ENCODE measurements at regions not wholly inside any gene's neighbourhood (a gene's known extent, or its start where the extent isn't known, plus 50 kb on each side); places are given as distances from the start of the nearest gene placed in this dataset.

GRCh38 chr11:112752563-112752962 lies 208.7 kb upstream of the NCAM1 start:
- DNase-seq (ENCODE audit: low read depth) = no peak

- DNase-seq (ENCODE audit: low read depth) = no peak
These were observed 207.5 kb upstream of the NCAM1 start for GRCh38 chr11:112753706-112754105.

GRCh38 chr11:112759418-112759817 lies 201.8 kb upstream of the NCAM1 start:
- no peak for DNase-seq (ENCODE audit: low read depth)

DNA sequence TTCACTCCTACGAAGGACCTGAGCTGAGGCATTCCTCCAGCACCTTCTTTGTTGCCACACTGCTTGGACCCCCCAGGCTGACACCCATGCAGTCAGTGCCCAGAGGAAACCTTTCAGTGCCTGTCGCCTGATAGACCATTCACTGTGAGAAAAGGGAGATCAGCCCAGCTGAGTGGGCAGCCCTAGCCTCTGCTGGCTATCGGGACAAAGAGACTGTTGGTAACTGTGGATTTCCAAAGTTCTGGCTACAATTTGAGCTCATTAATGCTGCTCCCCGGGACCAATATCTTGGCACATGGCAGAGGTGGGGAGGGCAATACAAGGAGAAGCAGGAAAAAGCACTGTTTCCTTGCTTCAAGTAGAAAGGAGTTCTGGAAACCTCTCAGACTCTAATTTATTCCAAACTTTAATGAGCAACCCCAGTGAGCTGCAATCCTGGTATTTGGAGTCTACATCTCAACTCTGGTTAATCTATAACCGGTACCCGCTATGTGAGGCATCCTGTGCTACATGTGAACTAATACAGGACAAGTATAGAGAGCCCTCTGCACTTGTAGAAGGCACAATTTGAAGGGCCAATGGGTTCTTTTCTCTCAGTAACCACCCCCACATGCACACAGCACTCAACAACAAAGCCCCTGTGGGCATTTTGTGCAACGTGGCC lies 200.7 kb upstream of the NCAM1 start:
- no peak for DNase-seq (ENCODE audit: low read depth)

DNA sequence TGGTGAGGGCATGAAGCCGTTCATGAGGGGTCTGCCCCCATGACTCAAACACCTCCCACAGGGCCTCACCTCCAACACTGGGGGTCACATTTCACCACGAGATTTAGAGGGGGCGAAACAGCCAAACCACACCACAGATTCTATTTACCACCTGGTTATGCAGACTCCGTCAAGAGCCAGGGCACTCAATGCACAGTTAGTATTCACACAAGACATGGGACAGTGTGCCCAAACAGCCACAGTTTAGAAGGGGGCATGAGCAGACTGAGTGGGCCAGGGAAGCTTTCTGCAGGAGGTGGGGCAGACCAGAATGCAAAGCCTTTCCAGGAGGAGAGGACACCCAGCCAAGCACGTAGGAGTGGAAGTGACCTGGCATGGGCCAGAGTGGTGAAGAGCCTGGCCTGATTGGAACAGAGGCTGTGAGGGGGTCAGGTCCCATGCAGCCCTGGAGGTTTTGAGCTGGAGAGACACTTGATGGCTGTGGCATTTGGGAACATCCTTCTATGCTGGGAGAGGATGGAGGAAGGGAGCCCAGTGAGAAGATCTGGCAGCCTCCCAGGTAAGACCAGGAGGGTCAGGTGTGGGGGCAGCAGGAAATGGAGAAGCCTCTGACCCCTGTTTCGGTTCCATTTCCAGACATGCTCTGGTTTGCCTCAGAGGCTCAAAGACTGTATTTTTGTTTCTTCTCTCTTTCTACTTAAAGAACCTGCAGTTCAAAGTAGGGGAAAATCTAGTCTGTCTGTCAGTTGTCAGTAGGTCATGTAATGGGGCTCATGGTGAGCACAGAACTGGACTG lies 199.1 kb upstream of the NCAM1 start:
- no peak for DNase-seq (ENCODE audit: low read depth)

- DNase-seq (ENCODE audit: low read depth) = no peak
These were observed 198.5 kb upstream of the NCAM1 start for GRCh38 chr11:112762707-112763090.

- no peak for DNase-seq (ENCODE audit: low read depth)
These were observed 195.9 kb upstream of the NCAM1 start for GRCh38 chr11:112765337-112765736.

DNA sequence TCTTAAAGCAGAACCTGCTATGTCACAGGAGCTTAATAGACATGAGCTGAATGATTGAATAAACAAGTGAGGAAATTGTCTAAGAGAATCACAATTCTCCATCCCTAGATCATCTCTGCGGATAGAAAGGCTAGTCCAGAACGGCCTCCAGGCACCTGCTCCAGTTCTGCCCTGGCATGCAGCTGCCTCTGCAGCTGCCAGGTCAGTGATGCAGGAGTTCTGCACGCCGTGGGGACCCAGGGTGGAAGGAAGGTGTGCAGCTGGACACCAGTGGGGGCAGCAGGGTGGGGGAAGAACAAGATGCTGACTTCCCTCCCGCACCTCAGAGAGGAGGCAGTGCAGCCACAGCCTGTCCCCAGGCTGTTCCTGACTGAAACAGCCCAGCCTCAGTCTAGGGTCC lies 192.1 kb upstream of the NCAM1 start:
- no peak for DNase-seq (ENCODE audit: low read depth)

GRCh38 chr11:112769584-112769983 lies 191.6 kb upstream of the NCAM1 start:
- DNase-seq (ENCODE audit: low read depth) = no peak

GRCh38 chr11:112770033-112770432 lies 191.2 kb upstream of the NCAM1 start:
- no peak for DNase-seq (ENCODE audit: low read depth)

GRCh38 chr11:112770487-112770886 lies 190.7 kb upstream of the NCAM1 start:
- no peak for DNase-seq (ENCODE audit: low read depth)

DNA sequence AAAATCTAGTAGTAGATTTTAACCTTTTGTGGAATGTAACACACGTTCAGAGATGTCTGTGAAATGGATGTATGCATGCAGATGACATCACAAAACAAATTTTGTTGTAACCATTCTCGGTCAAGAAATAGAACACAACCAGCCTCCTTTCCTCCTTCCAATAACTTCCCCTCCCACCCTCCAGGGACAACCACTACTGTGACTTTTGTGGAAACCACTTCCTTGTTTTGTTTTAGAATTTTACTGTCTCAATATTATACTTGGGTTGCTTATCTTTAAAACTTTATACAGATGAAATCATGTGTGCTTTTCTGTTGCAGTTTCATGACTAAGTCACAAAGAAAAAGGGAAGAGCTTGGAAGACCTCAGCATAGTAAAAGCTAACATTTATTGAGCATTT lies 189.4 kb upstream of the NCAM1 start:
- DNase-seq (ENCODE audit: low read depth) = no peak

DNA sequence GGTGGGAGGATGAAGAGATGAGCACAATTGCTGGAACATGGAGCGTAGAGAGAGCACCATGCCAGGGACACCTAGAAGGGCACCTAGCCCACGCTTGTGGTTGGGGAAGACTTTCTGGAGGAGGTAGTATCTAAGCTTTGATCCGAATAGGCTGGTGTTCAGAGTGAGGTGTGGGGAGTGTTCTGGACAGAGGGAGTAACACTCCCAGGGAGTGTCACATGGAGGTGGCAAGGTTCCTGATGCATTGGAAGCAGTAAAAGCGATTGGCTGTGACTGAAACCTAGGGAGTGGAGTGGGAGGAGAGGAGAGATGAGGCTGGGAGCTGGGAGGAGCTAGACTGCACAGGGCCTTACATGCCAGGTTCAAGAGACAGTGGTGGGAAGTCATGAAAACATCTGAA lies 188.0 kb upstream of the NCAM1 start:
- DNase-seq (ENCODE audit: low read depth) = no peak

DNA sequence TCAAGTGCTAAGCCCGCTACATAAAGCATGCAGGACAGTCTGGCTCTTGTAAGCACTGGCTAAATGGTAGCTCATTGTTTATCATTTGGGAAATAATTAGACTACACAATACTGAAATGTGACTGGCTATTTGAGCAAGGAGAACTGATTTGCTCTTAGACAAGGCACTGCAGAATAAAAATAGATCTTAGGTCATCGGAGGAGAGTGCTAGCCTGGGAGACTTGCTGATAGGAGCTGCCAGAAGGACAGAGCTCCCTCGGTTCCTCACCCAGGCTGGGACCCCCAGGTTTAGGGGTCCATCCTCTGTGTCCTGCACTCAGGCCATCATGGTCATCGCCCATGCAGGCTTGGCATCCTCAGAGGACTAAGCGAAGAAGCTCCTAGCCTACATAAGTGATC lies 184.4 kb upstream of the NCAM1 start:
- no peak for DNase-seq (ENCODE audit: low read depth)

DNA sequence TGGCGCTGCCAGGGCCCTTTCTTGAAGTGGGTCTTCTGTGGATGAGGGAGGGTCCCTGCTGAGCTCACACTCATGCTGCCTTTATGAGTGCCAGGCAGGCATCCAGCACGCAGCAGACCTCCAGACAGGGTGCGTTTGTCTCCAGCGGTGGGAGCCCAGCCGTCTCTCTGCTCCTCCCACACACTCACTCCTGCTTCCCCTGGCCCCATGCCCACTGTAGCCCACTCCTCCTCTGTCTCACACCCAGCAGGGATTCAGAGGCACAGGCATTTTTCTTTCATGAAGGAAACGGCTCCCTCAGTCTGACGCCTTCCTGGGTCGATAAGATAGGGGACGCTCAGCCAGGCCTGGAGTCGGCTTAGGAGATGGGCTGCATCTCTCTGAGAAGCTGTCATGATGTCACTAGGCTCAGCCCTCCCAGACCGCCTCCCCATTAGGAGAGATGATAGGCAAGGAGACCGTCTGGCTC lies 183.9 kb upstream of the NCAM1 start:
- no peak for DNase-seq (ENCODE audit: low read depth)

DNA sequence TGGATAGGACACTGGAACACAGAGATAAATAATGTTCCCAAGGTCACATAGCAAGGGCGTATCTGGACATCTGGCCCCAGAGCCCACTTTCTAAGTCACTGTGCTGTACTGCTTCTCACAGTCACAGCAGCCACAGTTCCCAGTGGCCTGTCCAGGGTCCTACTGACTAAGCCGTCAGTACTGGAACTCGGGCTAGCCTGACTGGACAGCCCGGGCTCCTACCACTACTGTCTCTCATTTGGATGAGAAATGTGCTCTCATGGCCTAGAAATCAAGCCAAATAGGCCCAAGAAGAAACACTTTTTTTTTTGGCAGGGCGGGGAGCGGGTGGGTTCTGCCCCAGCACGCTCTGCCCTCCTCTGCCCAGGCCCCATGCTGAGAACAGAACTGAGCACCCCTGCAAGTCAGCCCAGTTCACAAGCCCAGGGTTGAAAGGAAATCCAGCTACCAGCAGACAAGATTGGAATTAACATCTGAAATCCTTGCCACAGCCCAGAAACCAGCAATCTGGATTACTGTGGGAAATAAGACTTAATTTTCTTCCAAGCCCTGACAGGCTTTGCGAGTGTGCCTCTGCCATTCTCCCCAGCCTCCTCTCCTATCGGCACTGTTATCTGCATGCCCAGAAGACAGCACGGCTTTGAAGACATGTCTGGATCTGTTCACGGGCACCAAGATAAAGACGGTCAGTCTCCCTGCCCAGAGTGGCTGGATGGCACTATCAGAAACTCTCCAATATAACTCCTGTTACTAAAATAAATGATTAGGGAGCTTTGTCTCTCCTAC lies 182.9 kb upstream of the NCAM1 start:
- DNase-seq (ENCODE audit: low read depth) = no peak

DNA sequence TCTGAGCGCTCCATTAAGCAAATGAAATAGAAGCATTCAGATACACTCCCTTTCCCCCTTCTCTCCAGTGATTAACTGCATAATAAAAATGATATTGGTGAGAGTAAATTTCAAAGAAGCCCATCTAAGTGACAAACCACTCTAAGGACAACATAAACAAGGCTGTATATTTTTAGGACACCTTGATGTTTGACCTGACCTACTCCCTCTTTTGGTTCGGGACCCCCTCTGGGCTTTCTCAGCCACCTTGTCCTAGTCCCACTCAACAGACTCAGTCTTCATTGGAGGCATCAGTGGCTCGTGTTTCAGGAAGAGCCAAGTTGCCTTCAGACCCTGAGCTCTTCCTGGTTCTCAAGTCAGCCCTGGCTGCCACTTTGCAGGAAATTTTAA lies 182.3 kb upstream of the NCAM1 start:
- DNase-seq (ENCODE audit: low read depth) = no peak

DNA sequence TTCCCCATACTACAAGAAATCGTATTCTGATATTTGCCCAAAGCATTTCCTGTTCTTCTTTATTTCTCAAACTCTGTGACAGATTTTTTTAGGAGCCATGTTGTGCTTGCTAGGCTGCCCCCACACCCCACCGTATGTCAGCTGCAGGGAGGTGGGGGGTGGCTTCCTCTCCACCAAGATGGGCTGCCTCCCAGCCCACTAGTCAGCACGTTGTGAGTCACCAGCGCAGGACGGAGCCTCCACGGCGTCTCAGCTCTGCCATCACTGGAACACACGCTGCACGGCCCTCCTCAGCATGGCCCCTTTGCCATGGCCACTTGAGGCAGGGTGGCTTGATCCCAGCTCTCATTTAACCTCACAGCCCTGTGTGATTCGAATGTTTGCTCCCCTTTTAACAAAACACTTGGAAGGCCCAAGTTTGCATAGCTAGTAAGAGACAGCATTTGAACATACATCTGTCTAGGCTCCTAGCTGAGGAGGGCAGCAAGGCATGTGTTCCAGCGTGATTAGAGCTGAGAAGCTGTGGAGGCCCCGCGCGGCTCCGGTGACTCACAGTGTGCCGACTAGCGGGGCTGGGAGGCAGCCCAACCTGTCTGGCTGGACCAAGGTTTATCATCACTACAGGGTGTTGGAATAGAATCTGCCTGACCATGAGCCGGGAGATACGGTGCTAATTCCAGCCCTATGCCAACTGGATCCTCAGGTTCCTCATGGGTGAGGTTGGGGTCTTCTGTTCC lies 180.7 kb upstream of the NCAM1 start:
- no peak for DNase-seq (ENCODE audit: low read depth)

- DNase-seq (ENCODE audit: low read depth) = no peak
These were observed 177.3 kb upstream of the NCAM1 start for GRCh38 chr11:112783945-112784322.

GRCh38 chr11:112784323-112785073 lies 176.7 kb upstream of the NCAM1 start:
- DNase-seq (ENCODE audit: low read depth) = peak; percentile 44

GRCh38 chr11:112785149-112785548 lies 176.1 kb upstream of the NCAM1 start:
- DNase-seq (ENCODE audit: low read depth) = no peak

DNA sequence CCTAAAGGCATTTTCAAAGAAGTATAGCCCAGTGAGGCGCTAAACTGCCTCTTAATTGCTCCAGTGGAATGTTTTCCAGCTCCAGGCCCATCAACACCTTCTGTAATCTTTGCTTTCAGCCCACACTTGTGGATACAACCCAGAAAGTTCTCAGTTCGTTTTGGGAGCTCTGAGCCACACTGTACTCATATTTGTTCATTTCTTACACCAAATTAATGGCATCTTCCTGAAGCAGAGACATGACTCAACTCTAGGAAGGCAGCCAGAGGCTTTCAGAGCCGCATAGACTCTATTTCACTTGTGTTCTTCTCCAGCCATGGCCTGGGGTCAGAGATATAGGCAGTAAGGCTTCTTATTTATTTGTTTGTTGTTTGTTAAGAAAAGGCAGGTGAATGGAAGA lies 175.5 kb upstream of the NCAM1 start:
- DNase-seq (ENCODE audit: low read depth) = peak; percentile 48

All from GM04504 (cell line).